ENCODE measurements at regions not wholly inside any gene's neighbourhood (a gene's known extent, or its start where the extent isn't known, plus 50 kb on each side); places are given as distances from the start of the nearest gene placed in this dataset.

DNA sequence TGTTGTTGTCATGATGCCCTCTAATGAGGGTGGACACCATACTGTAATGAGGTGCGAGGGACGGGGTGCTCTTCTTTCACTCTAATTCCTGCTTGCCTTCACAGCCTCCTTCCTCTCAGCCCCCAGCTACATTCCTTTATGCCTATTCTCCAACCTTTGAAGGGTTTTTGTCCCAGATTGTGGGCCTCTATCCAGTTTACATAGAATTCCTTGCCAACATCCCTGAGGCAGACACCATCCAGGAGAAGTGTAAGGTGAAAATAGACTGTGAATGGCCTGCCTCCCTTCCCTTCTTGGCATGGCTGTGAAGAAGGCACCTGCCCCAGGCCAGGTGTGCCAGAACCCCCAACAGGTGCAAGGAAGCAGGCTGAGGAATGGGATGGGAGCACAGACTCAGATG, 122.3 kb downstream of the CHST1 start:
- TF ChIP-seq, protein P1, sequence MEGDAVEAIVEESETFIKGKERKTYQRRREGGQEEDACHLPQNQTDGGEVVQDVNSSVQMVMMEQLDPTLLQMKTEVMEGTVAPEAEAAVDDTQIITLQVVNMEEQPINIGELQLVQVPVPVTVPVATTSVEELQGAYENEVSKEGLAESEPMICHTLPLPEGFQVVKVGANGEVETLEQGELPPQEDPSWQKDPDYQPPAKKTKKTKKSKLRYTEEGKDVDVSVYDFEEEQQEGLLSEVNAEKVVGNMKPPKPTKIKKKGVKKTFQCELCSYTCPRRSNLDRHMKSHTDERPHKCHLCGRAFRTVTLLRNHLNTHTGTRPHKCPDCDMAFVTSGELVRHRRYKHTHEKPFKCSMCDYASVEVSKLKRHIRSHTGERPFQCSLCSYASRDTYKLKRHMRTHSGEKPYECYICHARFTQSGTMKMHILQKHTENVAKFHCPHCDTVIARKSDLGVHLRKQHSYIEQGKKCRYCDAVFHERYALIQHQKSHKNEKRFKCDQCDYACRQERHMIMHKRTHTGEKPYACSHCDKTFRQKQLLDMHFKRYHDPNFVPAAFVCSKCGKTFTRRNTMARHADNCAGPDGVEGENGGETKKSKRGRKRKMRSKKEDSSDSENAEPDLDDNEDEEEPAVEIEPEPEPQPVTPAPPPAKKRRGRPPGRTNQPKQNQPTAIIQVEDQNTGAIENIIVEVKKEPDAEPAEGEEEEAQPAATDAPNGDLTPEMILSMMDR (IDR thresholded peaks at IDR 0.05 in 8 of 11, conservative IDR thresholded peaks at IDR 0.05 in 3 of 11): no peak
- TF ChIP-seq POLR2A (IDR thresholded peaks at IDR 0.05) (no peak), POLR2AphosphoS5 (IDR thresholded peaks at IDR 0.05) (no peak)
